ENCODE measurements at regions not wholly inside any gene's neighbourhood (a gene's known extent, or its start where the extent isn't known, plus 50 kb on each side); places are given as distances from the start of the nearest gene placed in this dataset.

DNA sequence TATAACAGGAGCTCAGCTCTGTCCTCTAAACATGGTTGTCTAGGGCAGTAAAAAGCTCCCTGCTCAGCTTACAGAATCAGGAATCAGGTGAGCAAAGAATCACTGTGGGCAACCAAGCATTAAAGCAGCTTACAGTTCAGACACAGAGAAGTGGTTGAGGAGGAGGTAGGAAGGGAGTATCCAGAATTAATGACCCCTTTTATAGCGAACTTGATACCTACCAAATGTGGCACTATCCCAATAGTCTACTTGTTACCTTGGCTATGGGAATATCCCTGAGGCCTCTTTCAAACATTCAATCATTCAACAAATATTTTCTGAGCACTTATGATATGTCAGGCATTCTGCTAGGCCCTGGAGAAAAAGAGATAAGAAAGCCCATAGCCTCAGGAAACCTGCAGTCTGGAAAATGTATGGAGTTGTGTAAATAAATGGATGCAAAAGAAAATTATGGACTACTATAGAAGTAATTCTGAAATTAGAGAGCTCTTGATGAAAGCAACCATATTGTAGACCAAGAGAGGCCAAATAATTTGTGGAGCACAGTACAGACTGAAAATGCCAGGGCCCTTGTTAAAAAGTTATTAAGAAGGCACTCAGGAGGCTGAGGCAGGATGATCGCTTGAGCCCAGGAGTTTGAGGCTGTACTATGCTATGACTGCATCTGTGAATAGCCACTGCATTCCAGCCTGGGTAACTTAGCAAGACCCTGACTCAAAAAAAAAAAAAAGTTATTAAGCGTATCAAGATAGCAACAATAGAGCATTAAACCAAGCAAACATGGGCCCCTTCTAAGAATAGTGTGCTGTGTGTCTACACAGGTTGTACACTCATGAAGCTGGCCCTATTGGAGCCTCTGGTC lies 134.0 kb upstream of the CPSF6 start:
- no peaks in the 10 kb centered on the region for H3K4me1 ChIP-seq (ENCODE audit: control insufficient read depth, insufficient read depth, low read length)
- no peaks in the 10 kb centered on the region for H3K9me3 ChIP-seq (replicated peaks; ENCODE audit: control insufficient read depth, insufficient read depth, low read length)
- no TSS peak for BruUV-seq (replicated peaks)
- ChIA-PET POLR2A (no interaction called here), RAD21 (ENCODE audit: unreplicated experiment) (no interaction called here), SMC1A (ENCODE audit: uncharacterized antibody, unreplicated experiment) (no interaction called here), CTCF (interaction anchor here (0.6 to 0.9 kb wide), 3 partner anchors 31 to 243 kb away, joined by 3 to 4 read pairs (median 3); no protein-coding TSS in a partner anchor)
- H3K27me3 ChIP-seq (replicated peaks in 1 of 2; ENCODE audit: control insufficient read depth in 2 of 2, insufficient read depth in 2 of 2, low read length in 1 of 2), result no peaks in the 10 kb centered on the region; a peak in 1 of 4 replicates
- no peaks in the 10 kb centered on the region for H3K36me3 ChIP-seq (ENCODE audit: control insufficient read depth in 2 of 2, insufficient read depth in 2 of 2, low read length in 1 of 2)
- no peak overlapping the region for H3K9ac ChIP-seq (ENCODE audit: control insufficient read depth, insufficient read depth, low read length)
- no peak overlapping the region for H2AFZ ChIP-seq (ENCODE audit: control insufficient read depth, low read depth, low read length)
- H3K4me3 ChIP-seq, result no peak overlapping the region
- ATAC-seq, result no peak
- H3K4me2 ChIP-seq (ENCODE audit: control insufficient read depth, insufficient read depth), result no peak overlapping the region
- no peaks in the 10 kb centered on the region for H3K79me2 ChIP-seq (ENCODE audit: control insufficient read depth, insufficient read depth, low read length)
- intact Hi-C loops (cut with micrococcal nuclease; ENCODE audit: unreplicated experiment) (no loop called here), in situ Hi-C loops (cut with MboI) (no loop called here)
- no peak for DNase-seq (ENCODE audit: low read depth, low spot score)
- no peak for FAIRE-seq
- no peaks in the 10 kb centered on the region for H4K20me1 ChIP-seq (ENCODE audit: control insufficient read depth, insufficient read depth)
- no peak overlapping the region for H3K27ac ChIP-seq (ENCODE audit: control insufficient read depth, insufficient read depth)
- 74% methylated on average over 3 of the region's 3 CpGs for WGBS (ENCODE audit: insufficient coverage, insufficient replicate concordance, low lambda C conversion rate, missing lambda C conversion rate)
- TF ChIP-seq WRNIP1 (IDR thresholded peaks at IDR 0.05; ENCODE audit: borderline replicate concordance, low read depth, low read length) (no peak), CREM (IDR thresholded peaks at IDR 0.05; ENCODE audit: low read depth) (no peak), BCL11A (IDR thresholded peaks at IDR 0.05; ENCODE audit: low read depth, low read length) (no peak), RFX5 (IDR thresholded peaks at IDR 0.05; ENCODE audit: low read depth, low read length) (no peak), MTA3 (IDR thresholded peaks at IDR 0.05; ENCODE audit: borderline replicate concordance, low read length) (no peak), FOS (IDR thresholded peaks at IDR 0.05; ENCODE audit: borderline replicate concordance, extremely low read depth, insufficient read length) (no peak), CHD1 (IDR thresholded peaks at IDR 0.05; ENCODE audit: low read depth, low read length) (no peak), RUNX3 (IDR thresholded peaks at IDR 0.05; ENCODE audit: low read length) (no peak), GATAD2B (conservative IDR thresholded peaks at IDR 0.05; ENCODE audit: low read depth) (no peak), STAT3 (IDR thresholded peaks at IDR 0.05; ENCODE audit: low read depth, low read length) (no peak), BRCA1 (IDR thresholded peaks at IDR 0.05; ENCODE audit: low read depth, low read length) (no peak)
- TF ChIP-seq, protein P1, sequence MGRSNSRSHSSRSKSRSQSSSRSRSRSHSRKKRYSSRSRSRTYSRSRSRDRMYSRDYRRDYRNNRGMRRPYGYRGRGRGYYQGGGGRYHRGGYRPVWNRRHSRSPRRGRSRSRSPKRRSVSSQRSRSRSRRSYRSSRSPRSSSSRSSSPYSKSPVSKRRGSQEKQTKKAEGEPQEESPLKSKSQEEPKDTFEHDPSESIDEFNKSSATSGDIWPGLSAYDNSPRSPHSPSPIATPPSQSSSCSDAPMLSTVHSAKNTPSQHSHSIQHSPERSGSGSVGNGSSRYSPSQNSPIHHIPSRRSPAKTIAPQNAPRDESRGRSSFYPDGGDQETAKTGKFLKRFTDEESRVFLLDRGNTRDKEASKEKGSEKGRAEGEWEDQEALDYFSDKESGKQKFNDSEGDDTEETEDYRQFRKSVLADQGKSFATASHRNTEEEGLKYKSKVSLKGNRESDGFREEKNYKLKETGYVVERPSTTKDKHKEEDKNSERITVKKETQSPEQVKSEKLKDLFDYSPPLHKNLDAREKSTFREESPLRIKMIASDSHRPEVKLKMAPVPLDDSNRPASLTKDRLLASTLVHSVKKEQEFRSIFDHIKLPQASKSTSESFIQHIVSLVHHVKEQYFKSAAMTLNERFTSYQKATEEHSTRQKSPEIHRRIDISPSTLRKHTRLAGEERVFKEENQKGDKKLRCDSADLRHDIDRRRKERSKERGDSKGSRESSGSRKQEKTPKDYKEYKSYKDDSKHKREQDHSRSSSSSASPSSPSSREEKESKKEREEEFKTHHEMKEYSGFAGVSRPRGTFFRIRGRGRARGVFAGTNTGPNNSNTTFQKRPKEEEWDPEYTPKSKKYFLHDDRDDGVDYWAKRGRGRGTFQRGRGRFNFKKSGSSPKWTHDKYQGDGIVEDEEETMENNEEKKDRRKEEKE (IDR thresholded peaks at IDR 0.05), result no peak
- TF ChIP-seq, protein P2, sequence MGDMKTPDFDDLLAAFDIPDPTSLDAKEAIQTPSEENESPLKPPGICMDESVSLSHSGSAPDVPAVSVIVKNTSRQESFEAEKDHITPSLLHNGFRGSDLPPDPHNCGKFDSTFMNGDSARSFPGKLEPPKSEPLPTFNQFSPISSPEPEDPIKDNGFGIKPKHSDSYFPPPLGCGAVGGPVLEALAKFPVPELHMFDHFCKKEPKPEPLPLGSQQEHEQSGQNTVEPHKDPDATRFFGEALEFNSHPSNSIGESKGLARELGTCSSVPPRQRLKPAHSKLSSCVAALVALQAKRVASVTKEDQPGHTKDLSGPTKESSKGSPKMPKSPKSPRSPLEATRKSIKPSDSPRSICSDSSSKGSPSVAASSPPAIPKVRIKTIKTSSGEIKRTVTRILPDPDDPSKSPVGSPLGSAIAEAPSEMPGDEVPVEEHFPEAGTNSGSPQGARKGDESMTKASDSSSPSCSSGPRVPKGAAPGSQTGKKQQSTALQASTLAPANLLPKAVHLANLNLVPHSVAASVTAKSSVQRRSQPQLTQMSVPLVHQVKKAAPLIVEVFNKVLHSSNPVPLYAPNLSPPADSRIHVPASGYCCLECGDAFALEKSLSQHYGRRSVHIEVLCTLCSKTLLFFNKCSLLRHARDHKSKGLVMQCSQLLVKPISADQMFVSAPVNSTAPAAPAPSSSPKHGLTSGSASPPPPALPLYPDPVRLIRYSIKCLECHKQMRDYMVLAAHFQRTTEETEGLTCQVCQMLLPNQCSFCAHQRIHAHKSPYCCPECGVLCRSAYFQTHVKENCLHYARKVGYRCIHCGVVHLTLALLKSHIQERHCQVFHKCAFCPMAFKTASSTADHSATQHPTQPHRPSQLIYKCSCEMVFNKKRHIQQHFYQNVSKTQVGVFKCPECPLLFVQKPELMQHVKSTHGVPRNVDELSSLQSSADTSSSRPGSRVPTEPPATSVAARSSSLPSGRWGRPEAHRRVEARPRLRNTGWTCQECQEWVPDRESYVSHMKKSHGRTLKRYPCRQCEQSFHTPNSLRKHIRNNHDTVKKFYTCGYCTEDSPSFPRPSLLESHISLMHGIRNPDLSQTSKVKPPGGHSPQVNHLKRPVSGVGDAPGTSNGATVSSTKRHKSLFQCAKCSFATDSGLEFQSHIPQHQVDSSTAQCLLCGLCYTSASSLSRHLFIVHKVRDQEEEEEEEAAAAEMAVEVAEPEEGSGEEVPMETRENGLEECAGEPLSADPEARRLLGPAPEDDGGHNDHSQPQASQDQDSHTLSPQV (IDR thresholded peaks at IDR 0.05), result no peak
- TF ChIP-seq, protein P3, sequence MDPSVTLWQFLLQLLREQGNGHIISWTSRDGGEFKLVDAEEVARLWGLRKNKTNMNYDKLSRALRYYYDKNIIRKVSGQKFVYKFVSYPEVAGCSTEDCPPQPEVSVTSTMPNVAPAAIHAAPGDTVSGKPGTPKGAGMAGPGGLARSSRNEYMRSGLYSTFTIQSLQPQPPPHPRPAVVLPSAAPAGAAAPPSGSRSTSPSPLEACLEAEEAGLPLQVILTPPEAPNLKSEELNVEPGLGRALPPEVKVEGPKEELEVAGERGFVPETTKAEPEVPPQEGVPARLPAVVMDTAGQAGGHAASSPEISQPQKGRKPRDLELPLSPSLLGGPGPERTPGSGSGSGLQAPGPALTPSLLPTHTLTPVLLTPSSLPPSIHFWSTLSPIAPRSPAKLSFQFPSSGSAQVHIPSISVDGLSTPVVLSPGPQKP (IDR thresholded peaks at IDR 0.05; ENCODE audit: low read depth, low read length), result no peak
- TF ChIP-seq, protein P4, sequence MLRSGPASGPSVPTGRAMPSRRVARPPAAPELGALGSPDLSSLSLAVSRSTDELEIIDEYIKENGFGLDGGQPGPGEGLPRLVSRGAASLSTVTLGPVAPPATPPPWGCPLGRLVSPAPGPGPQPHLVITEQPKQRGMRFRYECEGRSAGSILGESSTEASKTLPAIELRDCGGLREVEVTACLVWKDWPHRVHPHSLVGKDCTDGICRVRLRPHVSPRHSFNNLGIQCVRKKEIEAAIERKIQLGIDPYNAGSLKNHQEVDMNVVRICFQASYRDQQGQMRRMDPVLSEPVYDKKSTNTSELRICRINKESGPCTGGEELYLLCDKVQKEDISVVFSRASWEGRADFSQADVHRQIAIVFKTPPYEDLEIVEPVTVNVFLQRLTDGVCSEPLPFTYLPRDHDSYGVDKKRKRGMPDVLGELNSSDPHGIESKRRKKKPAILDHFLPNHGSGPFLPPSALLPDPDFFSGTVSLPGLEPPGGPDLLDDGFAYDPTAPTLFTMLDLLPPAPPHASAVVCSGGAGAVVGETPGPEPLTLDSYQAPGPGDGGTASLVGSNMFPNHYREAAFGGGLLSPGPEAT (IDR thresholded peaks at IDR 0.05; ENCODE audit: low read depth), result no peak
